Neuron (in vitro differentiated cells): ENCODE measurements at regions not wholly inside any gene's neighbourhood (a gene's known extent, or its start where the extent isn't known, plus 50 kb on each side); places are given as distances from the start of the nearest gene placed in this dataset.

Source experiments
- H2AFZ ChIP-seq: one replicate; pipeline ENCODE4 v1.6.1; 2013; ENCODE audit warnings: low read depth, mild to moderate bottlenecking, inconsistent platforms, low read length, moderate library complexity
- H3K27me3 ChIP-seq: one replicate; pipeline ENCODE4 v1.6.1; 2013; ENCODE audit warnings: low read length; ENCODE audit not compliant: insufficient read depth
- H3K36me3 ChIP-seq: one replicate; pipeline ENCODE4 v1.6.1; 2013; ENCODE audit warnings: low read length; ENCODE audit not compliant: insufficient read depth
- H3K4me1 ChIP-seq: one replicate; pipeline ENCODE4 v1.6.1; 2013; ENCODE audit warnings: low read length; ENCODE audit not compliant: insufficient read depth
- H3K4me3 ChIP-seq: 2 replicates; pipeline ENCODE4 v1.5.1; 2013; ENCODE audit warnings: mild to moderate bottlenecking, low read length, moderate library complexity
- H3K9me3 ChIP-seq: one replicate; pipeline ENCODE4 v1.6.1; 2013; ENCODE audit warnings: low read length

DNA sequence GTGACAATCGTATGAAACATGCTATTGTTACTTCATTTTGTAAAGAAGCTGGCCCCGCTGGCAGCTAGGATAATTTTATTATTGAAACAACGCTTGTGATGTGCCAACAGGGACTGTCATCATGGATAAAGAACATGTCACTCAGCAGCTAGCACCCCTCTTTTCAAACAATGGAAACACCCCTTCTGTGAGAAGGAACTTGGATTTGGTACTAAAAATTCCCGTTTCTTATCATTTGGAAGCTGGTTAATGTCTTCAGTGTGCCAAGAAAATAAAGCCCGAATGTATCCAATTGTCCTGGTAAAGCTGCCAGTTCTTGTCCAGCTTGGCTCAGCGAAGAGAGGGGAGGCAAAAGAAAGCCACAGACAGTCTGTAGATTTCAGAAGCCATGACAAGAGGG, 186.6 kb downstream of the PHLDA1 start:
- Histone ChIP-seq H2AFZ (no peak overlapping the region), H3K4me1 (peaks cover 22% of the 10 kb centered on the region), H3K36me3 (no peaks in the 10 kb centered on the region), H3K4me3 (no peak overlapping the region), H3K9me3 (no peaks in the 10 kb centered on the region), H3K27me3 (no peaks in the 10 kb centered on the region)

DNA sequence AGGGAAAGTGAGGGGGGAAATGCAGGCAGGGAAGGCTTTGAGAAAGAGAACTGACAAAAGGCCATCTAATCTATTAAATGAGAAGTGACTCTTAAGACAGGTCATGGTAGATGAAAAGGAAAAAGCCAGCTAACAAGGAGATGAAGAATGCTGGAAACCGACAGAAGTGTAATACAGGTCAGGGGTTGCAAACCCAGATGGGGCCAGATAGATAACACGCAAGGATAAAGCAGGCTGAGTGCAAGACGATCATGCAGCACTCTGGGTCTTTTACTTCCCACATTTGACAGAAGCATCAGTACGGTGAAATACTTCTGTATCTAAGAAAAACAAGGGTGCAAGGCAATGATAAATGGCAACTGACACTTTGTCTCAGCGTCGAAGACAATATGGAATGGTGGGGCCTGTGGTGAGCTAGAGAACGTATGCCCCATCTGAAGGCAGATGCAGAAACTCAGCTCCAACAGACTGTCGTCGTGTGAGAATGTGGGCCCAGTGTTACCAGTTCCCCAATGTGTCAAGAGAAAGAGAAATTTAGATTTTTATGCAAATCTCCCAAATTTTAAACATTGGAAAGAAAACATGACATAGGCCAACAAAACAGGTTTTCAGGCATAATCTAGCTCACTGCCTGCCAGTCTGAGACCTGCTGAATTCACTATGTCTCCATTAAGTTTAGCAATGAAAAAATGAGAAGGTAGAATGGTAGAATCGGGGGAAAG, 187.4 kb downstream of the PHLDA1 start:
- Histone ChIP-seq H3K36me3 (no peaks in the 10 kb centered on the region), H3K4me1 (peaks cover 20% of the 10 kb centered on the region), H2AFZ (no peak overlapping the region), H3K4me3 (no peak overlapping the region), H3K27me3 (no peaks in the 10 kb centered on the region), H3K9me3 (no peaks in the 10 kb centered on the region)

DNA sequence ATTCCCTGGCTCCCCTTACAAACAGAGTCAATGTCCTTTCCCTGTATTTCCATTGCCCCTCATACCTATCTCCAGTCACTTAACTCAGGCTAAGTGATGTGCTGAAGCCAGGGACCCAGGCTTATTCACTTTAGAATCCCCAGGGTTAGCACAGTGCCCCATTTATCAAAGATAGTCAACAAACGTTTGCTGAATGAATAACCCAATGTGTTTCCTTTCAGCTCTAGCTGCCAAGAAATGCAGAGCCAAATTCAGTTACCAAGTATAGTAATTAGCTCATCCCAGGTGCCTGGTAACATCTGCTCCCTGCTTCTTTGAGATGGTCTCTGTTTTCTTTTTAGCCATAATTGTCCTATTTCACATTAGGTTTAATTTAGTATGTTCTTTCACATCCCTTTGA, 189.5 kb downstream of the PHLDA1 start:
- no peak overlapping the region for H3K4me3 ChIP-seq
- H3K27me3 ChIP-seq = no peaks in the 10 kb centered on the region
- H2AFZ ChIP-seq = no peak overlapping the region
- peaks cover 18% of the 10 kb centered on the region for H3K4me1 ChIP-seq
- H3K36me3 ChIP-seq = no peaks in the 10 kb centered on the region
- H3K9me3 ChIP-seq = no peaks in the 10 kb centered on the region

DNA sequence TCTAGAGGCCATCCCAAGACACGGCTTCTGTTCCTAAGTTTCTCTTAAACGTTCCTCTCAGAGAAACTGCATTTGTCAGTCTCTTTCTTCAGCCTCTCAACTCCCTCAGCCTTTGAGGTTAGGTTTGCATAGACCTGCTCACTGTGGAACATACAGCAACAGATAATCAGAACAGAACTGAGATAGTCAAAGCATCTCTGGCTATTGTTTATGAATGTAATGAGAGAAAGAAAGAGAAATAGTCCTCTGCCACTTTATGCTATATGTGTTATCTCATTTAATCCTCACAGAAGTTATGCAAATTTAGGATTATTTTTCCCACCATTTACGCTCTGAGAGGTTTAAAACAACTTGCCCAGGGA, 190.6 kb downstream of the PHLDA1 start:
- H3K27me3 ChIP-seq = no peaks in the 10 kb centered on the region
- no peak overlapping the region for H3K4me3 ChIP-seq

DNA sequence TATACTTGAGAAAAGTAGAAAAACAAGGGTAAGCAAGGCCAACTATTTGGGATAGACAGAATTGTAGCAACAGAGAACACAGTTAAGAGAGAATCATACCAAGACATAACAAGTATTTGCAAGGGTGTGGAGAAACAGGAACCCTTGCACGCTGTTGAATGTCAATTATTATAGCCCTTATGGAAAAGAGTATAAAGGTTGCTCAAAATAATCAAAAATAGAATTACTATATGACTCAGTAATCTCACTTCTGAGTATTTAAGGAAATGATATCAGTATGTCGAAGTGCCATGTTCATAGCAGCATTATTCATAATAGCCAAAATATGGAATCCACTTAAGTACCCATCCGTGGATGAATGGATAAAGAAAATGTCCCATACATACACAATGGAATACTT, 193.3 kb downstream of the PHLDA1 start:
- no peaks in the 10 kb centered on the region for H3K27me3 ChIP-seq
- peaks cover 15% of the 10 kb centered on the region for H3K4me1 ChIP-seq
- H3K4me3 ChIP-seq = no peak overlapping the region
- H3K36me3 ChIP-seq = no peaks in the 10 kb centered on the region
- H3K9me3 ChIP-seq = no peaks in the 10 kb centered on the region
- H2AFZ ChIP-seq = no peak overlapping the region

More for the DNA sequence above, 190.6 kb downstream of the PHLDA1 start:
- Histone ChIP-seq H3K36me3 (no peaks in the 10 kb centered on the region), H3K4me1 (peaks cover 21% of the 10 kb centered on the region), H2AFZ (no peak overlapping the region), H3K9me3 (no peaks in the 10 kb centered on the region)

DNA sequence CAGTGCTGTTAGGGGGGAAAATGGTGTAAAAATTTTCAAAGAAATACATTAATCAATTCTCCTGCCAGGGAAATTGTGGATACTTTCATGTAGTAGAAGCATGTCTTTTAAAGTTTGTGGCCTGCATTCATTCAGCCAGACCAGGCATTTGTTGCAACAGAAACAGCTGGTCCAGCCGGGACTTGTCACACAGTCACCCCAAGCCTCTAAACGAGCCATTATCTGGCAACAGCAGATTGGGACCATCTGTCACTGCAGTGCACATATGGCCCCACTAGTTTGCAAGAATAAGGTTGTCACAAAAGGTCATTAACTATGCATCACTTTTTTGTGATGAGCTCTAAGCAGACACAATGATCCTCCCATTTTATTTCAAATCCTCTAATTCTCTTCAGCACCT, 193.9 kb downstream of the PHLDA1 start:
- Histone ChIP-seq H3K4me1 (peaks cover 15% of the 10 kb centered on the region), H3K4me3 (no peak overlapping the region), H2AFZ (no peak overlapping the region), H3K36me3 (no peaks in the 10 kb centered on the region), H3K9me3 (no peaks in the 10 kb centered on the region), H3K27me3 (no peaks in the 10 kb centered on the region)

DNA sequence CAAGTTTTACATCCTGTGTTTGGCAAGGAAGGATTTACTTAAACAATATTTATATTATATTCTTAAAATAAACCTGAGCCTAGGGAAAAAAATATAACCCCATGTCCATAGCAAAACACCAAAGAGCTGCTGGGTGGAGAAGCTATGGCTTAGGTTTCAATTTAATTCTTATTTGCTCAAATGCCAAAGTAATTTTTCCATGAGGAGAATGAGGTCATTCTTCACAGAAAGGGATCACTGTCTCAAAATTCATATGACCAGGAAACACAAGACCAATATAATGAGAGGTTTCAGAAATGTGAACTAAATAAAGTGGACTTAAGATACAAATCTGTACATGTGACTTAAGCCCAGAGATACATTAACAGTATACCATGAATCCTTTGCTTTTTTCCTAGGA, 195.0 kb downstream of the PHLDA1 start:
- Histone ChIP-seq H3K4me1 (peaks cover 15% of the 10 kb centered on the region), H3K9me3 (no peaks in the 10 kb centered on the region)

DNA sequence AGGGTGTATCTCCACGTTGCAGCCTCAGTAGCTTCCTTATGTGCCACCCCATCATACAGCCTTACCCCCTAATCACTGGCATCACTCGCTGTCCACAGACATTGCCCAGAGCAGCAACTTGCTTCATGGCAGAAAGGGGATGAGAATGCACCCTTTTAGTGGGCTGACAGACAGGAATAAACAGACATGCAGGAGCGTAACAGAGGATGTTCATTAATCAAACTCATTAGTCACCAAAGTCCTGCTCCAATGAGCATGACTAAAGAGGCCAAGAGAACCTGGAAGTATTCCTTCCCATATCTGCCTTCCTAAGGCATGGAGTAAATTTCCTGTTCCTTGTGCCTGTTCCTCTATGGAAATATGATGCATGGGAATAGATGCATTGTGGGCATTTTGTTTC, 197.0 kb downstream of the PHLDA1 start:
- Histone ChIP-seq H3K9me3 (no peaks in the 10 kb centered on the region), H3K4me3 (no peak overlapping the region), H3K4me1 (peaks cover 15% of the 10 kb centered on the region), H3K27me3 (no peaks in the 10 kb centered on the region), H2AFZ (no peak overlapping the region), H3K36me3 (no peaks in the 10 kb centered on the region)

More for the DNA sequence above, 195.0 kb downstream of the PHLDA1 start:
- Histone ChIP-seq H2AFZ (no peak overlapping the region), H3K36me3 (no peaks in the 10 kb centered on the region), H3K4me3 (no peak overlapping the region), H3K27me3 (no peaks in the 10 kb centered on the region)

DNA sequence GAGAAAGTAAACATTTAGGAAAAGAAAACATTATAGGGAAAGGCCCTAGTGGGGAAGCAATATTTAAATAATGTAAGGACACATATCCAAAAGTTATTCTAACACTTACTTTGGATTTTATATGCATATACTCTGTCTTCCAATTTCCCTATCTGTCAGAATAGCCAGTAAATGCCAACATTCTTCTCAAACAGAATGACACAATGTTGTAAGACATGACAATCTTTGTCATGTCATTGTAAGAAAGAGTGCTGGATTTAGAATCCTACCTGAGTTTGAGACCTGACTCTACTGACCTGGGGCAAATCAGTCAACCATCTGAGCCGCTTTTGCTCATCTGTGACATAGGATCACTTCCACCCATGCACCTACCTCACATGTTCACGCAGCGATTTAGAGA, 198.3 kb downstream of the PHLDA1 start:
- peaks cover 13% of the 10 kb centered on the region for H3K4me1 ChIP-seq
- no peaks in the 10 kb centered on the region for H3K9me3 ChIP-seq
- H3K4me3 ChIP-seq = no peak overlapping the region
- no peaks in the 10 kb centered on the region for H3K27me3 ChIP-seq
- H2AFZ ChIP-seq = no peak overlapping the region
- H3K36me3 ChIP-seq = no peaks in the 10 kb centered on the region

DNA sequence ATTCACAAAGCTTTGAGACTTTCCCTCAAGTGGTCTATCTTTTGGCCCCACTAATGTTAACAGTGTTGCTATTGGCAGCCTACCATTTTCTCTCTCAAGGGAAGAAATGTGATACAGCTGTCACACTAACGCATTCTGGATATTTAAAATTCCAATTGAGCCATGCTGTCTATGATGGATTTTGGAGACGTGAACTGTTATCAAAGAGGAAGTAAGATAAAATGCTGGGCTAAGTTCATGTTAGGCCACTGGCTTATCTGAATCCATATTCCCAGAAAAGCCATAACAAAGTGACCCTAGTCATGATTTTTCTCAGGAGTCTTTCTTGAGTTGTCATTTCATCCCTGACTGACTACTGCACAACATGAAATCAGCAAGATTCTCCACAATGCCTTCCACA, 200.2 kb downstream of the PHLDA1 start:
- no peaks in the 10 kb centered on the region for H3K27me3 ChIP-seq
- no peak overlapping the region for H2AFZ ChIP-seq
- H3K4me3 ChIP-seq = no peak overlapping the region
- no peaks in the 10 kb centered on the region for H3K4me1 ChIP-seq
- no peaks in the 10 kb centered on the region for H3K9me3 ChIP-seq
- no peaks in the 10 kb centered on the region for H3K36me3 ChIP-seq

DNA sequence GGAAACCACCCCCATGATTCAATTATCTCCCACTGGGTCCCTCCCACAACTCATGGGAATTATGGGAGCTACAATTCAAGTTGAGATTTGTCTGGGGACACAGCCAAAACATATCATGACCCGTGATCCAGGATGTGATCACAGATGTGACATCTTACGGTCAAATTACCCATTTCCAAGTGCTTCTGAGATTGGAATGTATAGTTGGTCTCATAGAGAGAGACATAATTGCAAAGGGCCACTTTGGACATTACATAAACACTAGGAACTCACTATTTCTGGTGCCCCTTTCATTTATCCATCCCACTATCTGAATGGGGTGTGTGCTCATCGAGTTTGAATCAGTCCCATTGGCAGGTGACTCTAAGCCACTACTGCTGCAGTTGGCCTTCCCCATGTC, 204.5 kb downstream of the PHLDA1 start:
- no peaks in the 10 kb centered on the region for H3K27me3 ChIP-seq
- no peak overlapping the region for H3K4me3 ChIP-seq
- no peak overlapping the region for H2AFZ ChIP-seq

DNA sequence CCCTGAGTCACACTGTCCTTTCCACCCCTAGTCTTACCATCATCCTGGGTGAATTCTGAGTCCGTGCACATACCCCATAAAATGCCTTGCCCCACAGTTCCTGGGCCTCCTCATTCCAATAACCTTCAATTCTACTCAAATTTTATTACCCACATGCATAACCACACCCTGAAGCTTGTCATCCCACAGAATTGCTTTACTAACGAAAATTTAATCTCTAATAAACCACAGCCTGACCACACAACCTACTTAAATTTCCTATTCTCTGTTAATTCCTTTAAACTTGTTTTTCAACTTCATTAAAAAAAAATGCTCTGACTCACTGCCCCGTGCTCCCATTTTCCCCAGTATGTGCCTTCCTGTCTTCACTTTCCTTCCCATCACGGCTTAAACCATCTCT, 205.9 kb downstream of the PHLDA1 start:
- Histone ChIP-seq H3K27me3 (no peaks in the 10 kb centered on the region), H2AFZ (no peak overlapping the region), H3K4me3 (no peak overlapping the region), H3K9me3 (no peaks in the 10 kb centered on the region), H3K36me3 (no peaks in the 10 kb centered on the region), H3K4me1 (no peaks in the 10 kb centered on the region)

More for the DNA sequence above, 204.5 kb downstream of the PHLDA1 start:
- Histone ChIP-seq H3K4me1 (no peaks in the 10 kb centered on the region), H3K36me3 (no peaks in the 10 kb centered on the region), H3K9me3 (no peaks in the 10 kb centered on the region)

DNA sequence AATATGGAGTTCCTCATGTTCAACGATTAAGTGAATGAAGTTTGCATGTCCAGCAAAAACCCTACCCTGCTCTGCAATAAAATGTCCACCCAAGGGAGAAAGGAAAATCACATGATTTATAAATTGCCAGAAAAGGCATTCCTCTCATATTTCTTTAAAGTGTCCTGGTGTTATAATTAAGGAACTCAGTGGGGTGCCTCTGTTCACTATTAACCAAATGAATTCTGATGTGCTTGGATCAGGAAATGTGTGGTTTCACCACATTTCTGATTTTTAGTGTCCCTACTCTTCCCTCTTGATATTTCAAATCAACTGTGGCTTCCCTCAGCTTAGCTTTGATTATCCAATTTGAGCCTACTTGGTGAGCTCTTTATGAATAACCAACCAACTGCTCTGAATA, 208.1 kb downstream of the PHLDA1 start:
- Histone ChIP-seq H3K4me3 (no peak overlapping the region), H3K27me3 (no peaks in the 10 kb centered on the region), H3K4me1 (peaks cover 15% of the 10 kb centered on the region), H2AFZ (no peak overlapping the region), H3K36me3 (no peaks in the 10 kb centered on the region), H3K9me3 (no peaks in the 10 kb centered on the region)

DNA sequence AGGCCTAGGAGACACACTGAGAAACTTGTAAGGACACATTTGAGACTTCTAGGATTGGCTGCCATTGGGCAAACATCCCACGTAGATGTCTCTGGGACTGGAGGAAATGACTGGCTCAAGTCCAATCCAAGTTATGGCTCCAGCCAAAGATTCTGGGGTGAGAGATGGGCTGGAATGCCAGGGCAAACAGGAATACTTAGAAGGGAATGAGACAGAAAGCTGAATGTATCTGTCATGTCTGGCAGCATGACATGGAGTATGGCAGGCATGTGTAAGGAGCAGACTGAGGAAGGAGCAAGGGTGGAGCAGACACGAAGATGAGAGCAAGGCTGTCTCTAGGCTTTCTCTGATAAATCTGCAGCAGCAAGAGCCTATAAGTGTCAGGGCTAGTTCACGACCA, 209.2 kb downstream of the PHLDA1 start:
- H3K9me3 ChIP-seq = no peaks in the 10 kb centered on the region
- H3K27me3 ChIP-seq = no peaks in the 10 kb centered on the region
- H3K4me1 ChIP-seq = peaks cover 15% of the 10 kb centered on the region
- no peaks in the 10 kb centered on the region for H3K36me3 ChIP-seq
- no peak overlapping the region for H3K4me3 ChIP-seq
- no peak overlapping the region for H2AFZ ChIP-seq
